ENCODE measurements at regions not wholly inside any gene's neighbourhood (a gene's known extent, or its start where the extent isn't known, plus 50 kb on each side); places are given as distances from the start of the nearest gene placed in this dataset.

DNA sequence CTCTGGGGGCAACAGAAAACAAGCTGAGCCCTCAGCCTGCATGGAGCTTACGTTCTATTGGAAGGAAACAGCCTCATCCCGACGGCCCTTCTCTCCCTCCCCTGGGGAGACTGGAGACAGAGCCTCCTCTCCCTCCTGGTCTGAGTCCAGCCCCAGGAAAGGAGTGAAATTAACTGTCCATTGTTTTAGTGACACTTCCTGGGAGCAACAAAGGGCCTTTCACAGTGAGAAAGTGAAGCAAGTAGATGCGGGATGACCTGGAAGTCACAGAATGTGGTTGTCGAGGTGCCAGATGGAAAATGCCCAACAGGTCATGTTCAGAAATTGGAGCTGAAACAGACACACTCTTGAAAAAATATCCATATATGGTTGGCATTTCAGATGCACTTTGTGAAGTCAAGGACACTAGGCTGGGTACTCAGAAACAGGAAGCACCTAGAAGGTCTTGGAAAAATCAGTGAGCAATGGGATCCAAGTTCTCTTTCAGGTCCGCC, 77.8 kb downstream of the TFAP2C start:
- no peak for TF ChIP-seq CTCF (IDR thresholded peaks at IDR 0.05)
- TF ChIP-seq POLR2A (IDR thresholded peaks at IDR 0.05; ENCODE audit: low read depth), result no peak
- TF ChIP-seq EP300 (IDR thresholded peaks at IDR 0.05), result no peak
- no peak for TF ChIP-seq POLR2AphosphoS5 (IDR thresholded peaks at IDR 0.05)

All from esophagus muscularis mucosa (tissue), 4 donors.